ENCODE measurements at regions not wholly inside any gene's neighbourhood (a gene's known extent, or its start where the extent isn't known, plus 50 kb on each side); places are given as distances from the start of the nearest gene placed in this dataset.

DNA sequence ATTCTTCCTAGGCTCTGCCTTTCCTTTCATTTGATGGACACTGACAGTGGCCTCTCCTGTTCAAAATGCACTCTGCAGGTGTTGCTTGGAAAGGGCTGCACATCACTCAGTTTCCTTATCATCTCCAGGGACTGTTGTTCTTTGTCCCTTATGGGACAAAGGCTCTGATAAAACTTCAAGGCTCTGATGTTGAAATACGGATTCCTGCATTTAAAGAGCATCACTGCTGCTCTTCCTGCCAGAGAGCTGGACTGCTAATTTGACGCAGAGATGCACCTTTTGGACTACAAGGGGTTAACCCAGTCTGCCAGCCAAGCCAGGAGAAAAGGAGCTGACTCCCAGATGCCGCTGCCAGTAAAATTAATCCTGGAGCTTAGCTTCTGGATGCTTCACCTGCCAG, 952.1 kb downstream of the DIAPH3 start:
- Mint-ChIP-seq H3K9me3 (ENCODE audit: low read depth) (no peaks in the 10 kb centered on the region), H3K36me3 (ENCODE audit: low read depth) (no peaks in the 10 kb centered on the region), H3K4me1 (ENCODE audit: low read depth) (peaks cover 5% of the 10 kb centered on the region), H3K27ac (ENCODE audit: unreplicated experiment) (no peak overlapping the region), H3K27me3 (ENCODE audit: low read depth) (no peaks in the 10 kb centered on the region), H3K4me3 (ENCODE audit: unreplicated experiment) (no peak overlapping the region)
- TF ChIP-seq, protein P1, sequence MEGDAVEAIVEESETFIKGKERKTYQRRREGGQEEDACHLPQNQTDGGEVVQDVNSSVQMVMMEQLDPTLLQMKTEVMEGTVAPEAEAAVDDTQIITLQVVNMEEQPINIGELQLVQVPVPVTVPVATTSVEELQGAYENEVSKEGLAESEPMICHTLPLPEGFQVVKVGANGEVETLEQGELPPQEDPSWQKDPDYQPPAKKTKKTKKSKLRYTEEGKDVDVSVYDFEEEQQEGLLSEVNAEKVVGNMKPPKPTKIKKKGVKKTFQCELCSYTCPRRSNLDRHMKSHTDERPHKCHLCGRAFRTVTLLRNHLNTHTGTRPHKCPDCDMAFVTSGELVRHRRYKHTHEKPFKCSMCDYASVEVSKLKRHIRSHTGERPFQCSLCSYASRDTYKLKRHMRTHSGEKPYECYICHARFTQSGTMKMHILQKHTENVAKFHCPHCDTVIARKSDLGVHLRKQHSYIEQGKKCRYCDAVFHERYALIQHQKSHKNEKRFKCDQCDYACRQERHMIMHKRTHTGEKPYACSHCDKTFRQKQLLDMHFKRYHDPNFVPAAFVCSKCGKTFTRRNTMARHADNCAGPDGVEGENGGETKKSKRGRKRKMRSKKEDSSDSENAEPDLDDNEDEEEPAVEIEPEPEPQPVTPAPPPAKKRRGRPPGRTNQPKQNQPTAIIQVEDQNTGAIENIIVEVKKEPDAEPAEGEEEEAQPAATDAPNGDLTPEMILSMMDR (IDR thresholded peaks at IDR 0.05) = no peak
- no peak for DNase-seq (ENCODE audit: low spot score)

DNA sequence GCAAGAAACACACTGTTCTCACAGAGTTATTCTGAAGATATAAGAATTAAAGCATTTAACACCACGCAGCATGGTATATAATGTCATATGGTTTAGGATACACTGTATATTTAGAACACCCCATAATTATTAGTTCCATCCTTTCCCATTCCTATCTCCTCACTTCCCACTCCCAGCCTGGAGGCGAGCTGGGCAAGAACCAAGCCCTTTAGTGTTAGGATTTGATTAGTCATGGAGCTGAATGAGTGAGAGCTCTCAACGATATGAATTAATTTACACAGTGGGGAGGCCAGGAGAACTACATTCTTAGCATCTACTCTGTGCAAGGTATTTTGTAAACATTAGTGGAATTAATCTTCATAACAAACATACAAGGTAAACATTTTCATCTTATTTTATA, 934.3 kb downstream of the DIAPH3 start:
- Mint-ChIP-seq H3K27me3 (ENCODE audit: low read depth) (peaks cover 2% of the 10 kb centered on the region), H3K27ac (ENCODE audit: unreplicated experiment) (no peak overlapping the region), H3K4me1 (ENCODE audit: low read depth) (no peaks in the 10 kb centered on the region), H3K4me3 (ENCODE audit: unreplicated experiment) (no peak overlapping the region), H3K9me3 (ENCODE audit: low read depth) (no peaks in the 10 kb centered on the region), H3K36me3 (ENCODE audit: low read depth) (no peaks in the 10 kb centered on the region)
- TF ChIP-seq, protein P1 (IDR thresholded peaks at IDR 0.05) = no peak
- DNase-seq (ENCODE audit: low spot score) = no peak

DNA sequence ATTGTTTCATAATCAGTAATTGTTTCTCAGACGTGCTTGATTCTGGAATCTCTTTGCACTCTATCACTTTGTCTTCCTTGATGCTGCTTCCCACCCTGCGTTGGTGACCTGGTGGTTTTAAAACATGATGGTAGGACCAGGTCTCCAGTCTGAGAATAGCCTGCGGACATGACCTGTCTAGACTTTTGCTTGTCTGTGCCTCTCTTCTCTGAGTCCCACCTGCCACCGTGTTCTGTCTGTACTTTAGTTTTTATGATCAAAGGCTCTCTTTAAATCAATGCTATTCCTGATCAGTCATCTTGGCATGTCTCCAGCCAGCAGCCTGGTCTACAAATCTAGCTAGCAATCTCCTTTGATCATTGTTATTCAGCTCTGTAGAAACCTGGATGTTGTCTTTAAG, 933.9 kb downstream of the DIAPH3 start:
- H3K27ac Mint-ChIP-seq (ENCODE audit: unreplicated experiment) = no peak overlapping the region
- H3K36me3 Mint-ChIP-seq (ENCODE audit: low read depth) = no peaks in the 10 kb centered on the region
- no peak overlapping the region for H3K4me3 Mint-ChIP-seq (ENCODE audit: unreplicated experiment)
- peaks cover 2% of the 10 kb centered on the region for H3K27me3 Mint-ChIP-seq (ENCODE audit: low read depth)
- no peaks in the 10 kb centered on the region for H3K9me3 Mint-ChIP-seq (ENCODE audit: low read depth)
- DNase-seq (ENCODE audit: low spot score) = no peak
- no peaks in the 10 kb centered on the region for H3K4me1 Mint-ChIP-seq (ENCODE audit: low read depth)
- TF ChIP-seq, protein P1 (IDR thresholded peaks at IDR 0.05) = no peak

DNA sequence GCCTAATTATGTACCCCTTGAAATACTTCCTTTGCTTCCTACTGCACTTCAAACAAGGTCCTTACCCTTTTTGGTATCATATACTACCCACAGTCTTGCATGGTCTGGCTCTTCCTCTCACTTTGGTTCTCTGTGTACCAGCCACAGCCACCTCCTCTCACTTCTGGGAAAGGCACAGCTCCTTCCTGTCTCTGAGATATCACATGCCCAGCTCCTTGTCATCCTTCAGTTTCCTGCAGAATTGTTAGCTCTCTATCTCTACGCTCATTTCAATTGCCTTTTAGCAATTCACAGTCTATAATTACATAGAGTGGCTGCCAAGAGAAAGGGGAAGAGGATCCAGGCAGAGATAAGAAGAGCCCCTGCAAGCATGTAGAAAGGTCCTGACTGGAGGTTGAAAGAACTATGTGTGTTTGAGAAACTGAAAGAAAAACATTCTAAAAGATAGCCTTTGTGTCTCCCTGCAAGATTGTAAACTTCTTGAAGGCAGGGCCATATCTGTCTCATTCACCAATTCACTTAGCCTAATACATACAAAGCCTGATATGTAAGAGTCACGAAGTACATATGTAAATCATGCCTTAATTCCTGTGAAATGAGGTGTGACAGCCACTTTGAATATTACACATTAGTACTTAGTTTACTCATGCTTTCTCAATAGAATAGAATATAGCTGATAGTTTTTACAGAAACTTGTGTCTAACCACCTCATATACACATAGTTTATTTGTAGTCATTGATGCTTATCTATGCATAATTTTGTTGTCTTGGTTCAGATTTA, 933.1 kb downstream of the DIAPH3 start:
- H3K27me3 Mint-ChIP-seq (ENCODE audit: low read depth) = peaks cover 2% of the 10 kb centered on the region
- no peaks in the 10 kb centered on the region for H3K36me3 Mint-ChIP-seq (ENCODE audit: low read depth)

DNA sequence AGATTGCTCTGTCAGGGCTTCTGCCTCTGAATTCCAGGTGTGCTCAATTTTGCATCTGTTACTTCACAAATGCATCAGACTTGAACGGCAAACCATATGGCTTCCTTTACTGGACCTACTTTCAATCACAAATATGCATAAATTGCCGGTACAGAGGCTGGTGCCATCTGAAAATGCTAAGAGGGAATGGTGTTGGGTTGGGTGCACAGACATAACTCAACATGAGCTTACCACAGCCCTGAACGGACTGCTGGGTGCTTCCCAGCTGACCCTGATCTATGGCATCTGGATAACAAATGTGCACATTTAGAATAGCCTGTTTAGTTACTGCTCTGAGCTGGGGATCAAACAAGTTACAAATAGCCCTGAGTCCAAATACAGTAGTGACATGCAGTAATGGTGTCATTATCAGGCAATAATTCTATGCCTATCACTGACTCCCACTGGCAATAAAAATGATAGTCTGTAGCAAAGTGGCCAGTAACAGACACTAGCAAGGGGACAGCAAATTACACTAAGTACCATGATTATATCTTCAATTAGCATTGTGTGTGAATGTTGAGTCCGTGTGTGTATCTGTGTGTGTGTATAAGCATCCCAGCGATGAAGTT, 927.3 kb downstream of the DIAPH3 start:
- TF ChIP-seq, protein P1 (IDR thresholded peaks at IDR 0.05) = no peak
- Mint-ChIP-seq H3K4me3 (ENCODE audit: unreplicated experiment) (no peak overlapping the region), H3K4me1 (ENCODE audit: low read depth) (peaks cover 3% of the 10 kb centered on the region), H3K27me3 (ENCODE audit: low read depth) (no peaks in the 10 kb centered on the region), H3K27ac (ENCODE audit: unreplicated experiment) (no peak overlapping the region), H3K9me3 (ENCODE audit: low read depth) (no peaks in the 10 kb centered on the region), H3K36me3 (ENCODE audit: low read depth) (no peaks in the 10 kb centered on the region)
- no peak for DNase-seq (ENCODE audit: low spot score)

More for the DNA sequence above, 933.1 kb downstream of the DIAPH3 start:
- H3K4me3 Mint-ChIP-seq (ENCODE audit: unreplicated experiment) = no peak overlapping the region
- no peaks in the 10 kb centered on the region for H3K9me3 Mint-ChIP-seq (ENCODE audit: low read depth)
- TF ChIP-seq, protein P1 (IDR thresholded peaks at IDR 0.05) = no peak
- no peaks in the 10 kb centered on the region for H3K4me1 Mint-ChIP-seq (ENCODE audit: low read depth)
- no peak for DNase-seq (ENCODE audit: low spot score)
- no peak overlapping the region for H3K27ac Mint-ChIP-seq (ENCODE audit: unreplicated experiment)
